HepG2 (cell line): ENCODE measurements at regions not wholly inside any gene's neighbourhood (a gene's known extent, or its start where the extent isn't known, plus 50 kb on each side); places are given as distances from the start of the nearest gene placed in this dataset.

Experiments
- ATAC-seq: fragments of 200-7000 bp; cut with Tn5 transposase; 3 replicates; pipeline ENCODE4 v1.9.1; 2020; ENCODE audit warnings: mild to moderate bottlenecking, moderate library complexity
- BruUV-seq: library from RNA; stranded (reverse); fragments of 400-500 nt; replicated peaks from 2 replicates; lab custom pipeline; 2021; lab: Mats Ljungman, UMichigan
- CTCF ChIA-PET: fragments of 300-600 bp; formaldehyde crosslinking; extraction: SDS; loops from one replicate; lab custom pipeline; 2021; ENCODE audit warnings: low total read pairs, inconsistent platforms, low intra/inter-chr PET ratio; lab: Yijun Ruan, JAX
- POLR2A ChIA-PET: fragments of 350-600 bp; sonication (Branson Sonifier 250); formaldehyde crosslinking; loops from one replicate; lab custom pipeline; 2020; ENCODE audit warnings: antibody characterized with exemption, inconsistent platforms; lab: Yijun Ruan, JAX
- DNase-seq: peaks from one replicate; pipeline ENCODE4 v3.0.0-alpha.2; 2015; ENCODE audit warnings: low spot score
- FAIRE-seq: peaks from 3 replicates; lab custom pipeline; 2011; peaks lifted over from hg19 to GRCh38; lab: Jason Lieb, UNC
- H2AFZ ChIP-seq: one replicate; pipeline ENCODE4 v1.6.1; 2011; ENCODE audit warnings: low read length, inconsistent platforms
- H3K27ac ChIP-seq: fragments of 300-600 bp; 3 replicates; pipeline ENCODE4 v1.8.0; 2011; ENCODE audit warnings: mixed run types, mild to moderate bottlenecking, mixed read lengths, low read length, inconsistent platforms; ENCODE audit not compliant: insufficient read depth; ENCODE audit errors: extremely low read length
- H3K27me3 ChIP-seq, 2 experiments: fragments of 200-600 bp in 1 of 2; 2 replicates in 1 of 2; 3 replicates in 1 of 2; pipeline versions ENCODE4 v1.6.0 to v1.8.0; 2011; ENCODE audit warnings: low read length in 2 of 2, mild to moderate bottlenecking in 2 of 2, moderate library complexity in 2 of 2, inconsistent platforms in 1 of 2; ENCODE audit not compliant: insufficient read depth in 2 of 2, control insufficient read depth in 1 of 2
- H3K36me3 ChIP-seq, 2 experiments: fragments of 200-600 bp in 1 of 2; replicated peaks in 1 of 2; 2 replicates in 1 of 2; 3 replicates in 1 of 2; pipeline versions ENCODE4 v1.5.1 to v1.8.0; 2011; ENCODE audit warnings: low read length in 2 of 2, inconsistent platforms in 1 of 2; ENCODE audit not compliant: insufficient read depth in 2 of 2, control insufficient read depth in 1 of 2
- H3K4me1 ChIP-seq: 2 replicates; pipeline ENCODE4 v1.5.1; 2012; ENCODE audit warnings: low read length, inconsistent platforms; ENCODE audit not compliant: insufficient read depth
- H3K4me2 ChIP-seq: 2 replicates; pipeline ENCODE4 v1.6.0; 2011; ENCODE audit warnings: low read depth, low read length, inconsistent platforms
- H3K4me3 ChIP-seq, 3 experiments: fragments of 200-600 bp in 1 of 3; sonication (generic), shearing (Covaris generic) in 1 of 3; replicated peaks in 1 of 3; 2 replicates each; pipeline ENCODE4 v1.5.1; 2011 to 2016; ENCODE audit warnings: low read length in 3 of 3, inconsistent platforms in 2 of 3, low read depth in 2 of 3, mild to moderate bottlenecking in 2 of 3, control low read depth in 1 of 3, mixed read lengths in 1 of 3; ENCODE audit not compliant: insufficient read depth in 1 of 3
- H3K79me2 ChIP-seq: one replicate; pipeline ENCODE4 v1.6.1; 2011; ENCODE audit warnings: low read length, inconsistent platforms; ENCODE audit not compliant: insufficient read depth
- H3K9ac ChIP-seq: 2 replicates; pipeline ENCODE4 v1.6.0; 2011; ENCODE audit warnings: mild to moderate bottlenecking, low read depth, low read length, inconsistent platforms; ENCODE audit not compliant: insufficient read depth
- H3K9me3 ChIP-seq: 2 replicates; pipeline ENCODE4 v1.5.1; 2012; ENCODE audit warnings: mild to moderate bottlenecking, low read length
- H4K20me1 ChIP-seq: 2 replicates; pipeline ENCODE4 v1.6.0; 2011; ENCODE audit warnings: inconsistent platforms, mild to moderate bottlenecking, low read length, moderate library complexity; ENCODE audit not compliant: insufficient read depth
- CBX1 ChIP-seq: IDR thresholded peaks from one replicate; pipeline ENCODE4 v1.6.1; 2016; ENCODE audit warnings: antibody characterized with exemption, low read depth
- HOXA9 ChIP-seq: sonication (generic); formaldehyde crosslinking; IDR thresholded peaks from 2 replicates; pipeline ENCODE4 v1.8.1; 2022; ENCODE audit warnings: missing genetic modification reagents, mild to moderate bottlenecking, moderate library complexity, borderline replicate concordance
- KDM5B ChIP-seq: sonication (generic); formaldehyde crosslinking; IDR thresholded peaks from 2 replicates; pipeline ENCODE4 v1.4.0; 2020; ENCODE audit warnings: missing genetic modification reagents, mild to moderate bottlenecking, borderline replicate concordance
- REXO4 ChIP-seq: sonication (generic); formaldehyde crosslinking; IDR thresholded peaks from 2 replicates; pipeline ENCODE4 v1.8.0; 2022; ENCODE audit warnings: missing genetic modification reagents, mild to moderate bottlenecking, borderline replicate concordance
- ZNF83 ChIP-seq: sonication (generic); formaldehyde crosslinking; IDR thresholded peaks from 2 replicates; pipeline ENCODE4 v1.4.0; 2020; ENCODE audit warnings: missing genetic modification reagents, mild to moderate bottlenecking, borderline replicate concordance
- WGBS: methylation state at CpG from one replicate; pipeline ENCODE4 v1.1.6; 2017; ENCODE audit warnings: low lambda C conversion rate; 5-methylcytosine and 5-hydroxymethylcytosine counted together
- in situ Hi-C: cut with HindIII; loops from 2 replicates; pipeline ENCODE4 v1.10.0; 2017; ENCODE audit warnings: low pct_unique_long_range_greater_than_20kb; ENCODE audit not compliant: extremely low pct_ligation_motif_present
- intact Hi-C: fragments of 100-400 bp; cut with micrococcal nuclease; formaldehyde crosslinking; loops from one replicate; pipeline ENCODE4 v1.10.0; 2022; ENCODE audit not compliant: unreplicated experiment
- TF ChIP-seq, protein P1 (sequence below): sonication (generic); formaldehyde crosslinking; IDR thresholded peaks from 2 replicates; pipeline ENCODE4 v1.4.0; 2020; ENCODE audit warnings: missing genetic modification reagents, borderline replicate concordance
- TF ChIP-seq, protein P2 (sequence below): sonication (generic); formaldehyde crosslinking; IDR thresholded peaks from 2 replicates; pipeline ENCODE4 v1.5.0; 2020; ENCODE audit warnings: missing genetic modification reagents
- TF ChIP-seq, protein P3 (sequence below): sonication (generic); formaldehyde crosslinking; conservative IDR thresholded peaks from 2 replicates; pipeline ENCODE4 v1.4.0; 2020; ENCODE audit warnings: missing genetic modification reagents
- TF ChIP-seq, protein P4 (sequence below): IDR thresholded peaks from 2 replicates; pipeline ENCODE4 v1.6.1; 2016; ENCODE audit warnings: missing compliant biosample characterization, missing genetic modification reagents, borderline replicate concordance

DNA sequence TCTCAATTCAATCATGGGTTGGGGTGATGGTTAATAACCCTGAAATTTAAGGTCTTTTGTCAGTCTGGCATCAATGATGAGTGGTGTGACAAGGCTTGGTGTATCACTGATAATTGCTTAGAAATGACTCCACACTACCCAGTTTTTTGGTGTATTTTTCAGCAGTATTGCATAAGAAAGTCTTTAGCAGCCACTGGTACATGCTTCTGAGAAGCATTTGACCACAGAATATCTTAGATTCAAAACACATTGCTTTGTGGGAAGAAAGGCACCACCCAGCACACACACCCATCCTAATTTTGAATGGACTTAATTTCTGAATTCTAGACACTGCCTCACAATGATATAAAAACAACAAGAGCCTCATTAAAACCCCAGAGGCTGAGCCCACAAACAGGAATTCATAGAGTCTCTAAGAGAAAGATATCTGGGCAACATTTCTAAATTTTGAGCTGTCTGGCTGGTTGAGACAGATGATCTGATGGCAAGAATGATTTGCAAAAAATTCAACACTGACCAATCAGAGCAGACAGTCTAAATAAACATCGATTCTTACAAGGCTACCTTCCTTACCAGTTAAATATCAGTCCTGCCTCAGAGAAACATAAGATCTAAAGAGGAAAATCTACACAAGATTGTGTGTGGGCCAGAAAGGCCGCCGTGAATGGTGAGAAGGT, 114.7 kb upstream of the CYP1B1 start:
- TF ChIP-seq KDM5B: no peak
- Histone ChIP-seq H3K36me3 (no peaks in the 10 kb centered on the region), H3K4me1 (no peaks in the 10 kb centered on the region), H3K9ac (no peak overlapping the region), H3K9me3 (no peaks in the 10 kb centered on the region), H3K79me2 (no peaks in the 10 kb centered on the region), H3K27me3 (peaks cover 0 to 8% of the 10 kb centered on the region in 2 experiments; a peak in 2 of 5 replicates), H3K4me3 (no peak overlapping the region), H3K27ac (no peak overlapping the region), H4K20me1 (no peaks in the 10 kb centered on the region), H2AFZ (no peak overlapping the region), H3K4me2 (no peak overlapping the region)
- ChIA-PET CTCF (no interaction called here), POLR2A (no interaction called here)
- in situ Hi-C loops: no loop called here
- ATAC-seq: no peak
- intact Hi-C loops: no loop called here
- no TSS peak for BruUV-seq
- DNase-seq: no peak
- no peak for FAIRE-seq
- WGBS: 23% methylated on average over 3 of the region's 3 CpGs

DNA sequence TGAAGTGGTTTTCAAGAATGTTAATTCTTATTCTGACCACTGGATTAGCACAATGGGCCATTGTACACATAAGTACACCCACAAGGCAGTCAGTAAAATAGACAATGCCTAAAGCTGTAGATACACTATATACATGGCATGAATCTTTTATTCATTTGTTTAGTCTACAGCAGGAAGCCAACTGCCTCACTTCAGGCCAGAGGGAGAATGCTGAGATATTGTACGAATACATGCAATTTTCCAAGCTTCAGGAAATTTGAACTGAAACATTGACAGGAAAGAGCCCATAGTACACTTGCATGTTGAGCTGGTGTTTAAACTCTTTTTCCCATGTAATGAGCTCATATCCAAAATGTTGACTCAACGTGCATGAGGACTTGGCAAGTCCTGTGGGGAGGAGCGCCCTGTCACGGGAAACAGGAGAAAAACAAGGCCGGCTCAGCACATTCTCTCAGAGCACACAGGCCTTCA, 111.6 kb upstream of the CYP1B1 start:
- no TSS peak for BruUV-seq
- WGBS: 12% methylated on average over 5 of the region's 5 CpGs
- no peak for FAIRE-seq
- H2AFZ ChIP-seq: no peak overlapping the region
- intact Hi-C loops (no loop called here), in situ Hi-C loops (no loop called here)
- H3K27me3 ChIP-seq: peaks cover 0 to 8% of the 10 kb centered on the region in 2 experiments; a peak in 2 of 5 replicates
- TF ChIP-seq, protein P1, sequence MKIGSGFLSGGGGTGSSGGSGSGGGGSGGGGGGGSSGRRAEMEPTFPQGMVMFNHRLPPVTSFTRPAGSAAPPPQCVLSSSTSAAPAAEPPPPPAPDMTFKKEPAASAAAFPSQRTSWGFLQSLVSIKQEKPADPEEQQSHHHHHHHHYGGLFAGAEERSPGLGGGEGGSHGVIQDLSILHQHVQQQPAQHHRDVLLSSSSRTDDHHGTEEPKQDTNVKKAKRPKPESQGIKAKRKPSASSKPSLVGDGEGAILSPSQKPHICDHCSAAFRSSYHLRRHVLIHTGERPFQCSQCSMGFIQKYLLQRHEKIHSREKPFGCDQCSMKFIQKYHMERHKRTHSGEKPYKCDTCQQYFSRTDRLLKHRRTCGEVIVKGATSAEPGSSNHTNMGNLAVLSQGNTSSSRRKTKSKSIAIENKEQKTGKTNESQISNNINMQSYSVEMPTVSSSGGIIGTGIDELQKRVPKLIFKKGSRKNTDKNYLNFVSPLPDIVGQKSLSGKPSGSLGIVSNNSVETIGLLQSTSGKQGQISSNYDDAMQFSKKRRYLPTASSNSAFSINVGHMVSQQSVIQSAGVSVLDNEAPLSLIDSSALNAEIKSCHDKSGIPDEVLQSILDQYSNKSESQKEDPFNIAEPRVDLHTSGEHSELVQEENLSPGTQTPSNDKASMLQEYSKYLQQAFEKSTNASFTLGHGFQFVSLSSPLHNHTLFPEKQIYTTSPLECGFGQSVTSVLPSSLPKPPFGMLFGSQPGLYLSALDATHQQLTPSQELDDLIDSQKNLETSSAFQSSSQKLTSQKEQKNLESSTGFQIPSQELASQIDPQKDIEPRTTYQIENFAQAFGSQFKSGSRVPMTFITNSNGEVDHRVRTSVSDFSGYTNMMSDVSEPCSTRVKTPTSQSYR (CRISPR knock-in tag): no peak
- TF ChIP-seq, protein P2, sequence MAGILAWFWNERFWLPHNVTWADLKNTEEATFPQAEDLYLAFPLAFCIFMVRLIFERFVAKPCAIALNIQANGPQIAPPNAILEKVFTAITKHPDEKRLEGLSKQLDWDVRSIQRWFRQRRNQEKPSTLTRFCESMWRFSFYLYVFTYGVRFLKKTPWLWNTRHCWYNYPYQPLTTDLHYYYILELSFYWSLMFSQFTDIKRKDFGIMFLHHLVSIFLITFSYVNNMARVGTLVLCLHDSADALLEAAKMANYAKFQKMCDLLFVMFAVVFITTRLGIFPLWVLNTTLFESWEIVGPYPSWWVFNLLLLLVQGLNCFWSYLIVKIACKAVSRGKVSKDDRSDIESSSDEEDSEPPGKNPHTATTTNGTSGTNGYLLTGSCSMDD (CRISPR knock-in tag): no peak
- no peak for TF ChIP-seq HOXA9 (CRISPR knock-in tag)
- TF ChIP-seq, protein P3, sequence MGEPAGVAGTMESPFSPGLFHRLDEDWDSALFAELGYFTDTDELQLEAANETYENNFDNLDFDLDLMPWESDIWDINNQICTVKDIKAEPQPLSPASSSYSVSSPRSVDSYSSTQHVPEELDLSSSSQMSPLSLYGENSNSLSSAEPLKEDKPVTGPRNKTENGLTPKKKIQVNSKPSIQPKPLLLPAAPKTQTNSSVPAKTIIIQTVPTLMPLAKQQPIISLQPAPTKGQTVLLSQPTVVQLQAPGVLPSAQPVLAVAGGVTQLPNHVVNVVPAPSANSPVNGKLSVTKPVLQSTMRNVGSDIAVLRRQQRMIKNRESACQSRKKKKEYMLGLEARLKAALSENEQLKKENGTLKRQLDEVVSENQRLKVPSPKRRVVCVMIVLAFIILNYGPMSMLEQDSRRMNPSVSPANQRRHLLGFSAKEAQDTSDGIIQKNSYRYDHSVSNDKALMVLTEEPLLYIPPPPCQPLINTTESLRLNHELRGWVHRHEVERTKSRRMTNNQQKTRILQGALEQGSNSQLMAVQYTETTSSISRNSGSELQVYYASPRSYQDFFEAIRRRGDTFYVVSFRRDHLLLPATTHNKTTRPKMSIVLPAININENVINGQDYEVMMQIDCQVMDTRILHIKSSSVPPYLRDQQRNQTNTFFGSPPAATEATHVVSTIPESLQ: no peak
- TF ChIP-seq, protein P4, sequence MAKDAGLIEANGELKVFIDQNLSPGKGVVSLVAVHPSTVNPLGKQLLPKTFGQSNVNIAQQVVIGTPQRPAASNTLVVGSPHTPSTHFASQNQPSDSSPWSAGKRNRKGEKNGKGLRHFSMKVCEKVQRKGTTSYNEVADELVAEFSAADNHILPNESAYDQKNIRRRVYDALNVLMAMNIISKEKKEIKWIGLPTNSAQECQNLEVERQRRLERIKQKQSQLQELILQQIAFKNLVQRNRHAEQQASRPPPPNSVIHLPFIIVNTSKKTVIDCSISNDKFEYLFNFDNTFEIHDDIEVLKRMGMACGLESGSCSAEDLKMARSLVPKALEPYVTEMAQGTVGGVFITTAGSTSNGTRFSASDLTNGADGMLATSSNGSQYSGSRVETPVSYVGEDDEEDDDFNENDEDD (CRISPR knock-in tag): no peak
- TF ChIP-seq REXO4: no peak
- no peak for TF ChIP-seq CBX1
- TF ChIP-seq ZNF83 (CRISPR knock-in tag): no peak
- H3K9ac ChIP-seq: no peak overlapping the region
- H3K4me3 ChIP-seq: no peak overlapping the region
- no peak overlapping the region for H3K4me2 ChIP-seq
- no peaks in the 10 kb centered on the region for H4K20me1 ChIP-seq
- no peaks in the 10 kb centered on the region for H3K36me3 ChIP-seq
- POLR2A ChIA-PET: no interaction called here
- ATAC-seq: no peak
- DNase-seq: no peak
- CTCF ChIA-PET: no interaction called here
- no peaks in the 10 kb centered on the region for H3K4me1 ChIP-seq
- no peak overlapping the region for H3K27ac ChIP-seq
- no peaks in the 10 kb centered on the region for H3K79me2 ChIP-seq
- no peaks in the 10 kb centered on the region for H3K9me3 ChIP-seq
